HG02588 (cell line): ENCODE measurements at regions not wholly inside any gene's neighbourhood (a gene's known extent, or its start where the extent isn't known, plus 50 kb on each side); places are given as distances from the start of the nearest gene placed in this dataset.
A peak's percentile ranks its signal among the peaks of the same experiment; 100 is the strongest.

Experiments
- ATAC-seq: cut with Tn5 transposase; IDR thresholded peaks from one replicate; pipeline ENCODE4 v1.9.1; 2021; ENCODE audit warnings: mild to moderate bottlenecking, moderate library complexity; ENCODE audit not compliant: unreplicated experiment

DNA sequence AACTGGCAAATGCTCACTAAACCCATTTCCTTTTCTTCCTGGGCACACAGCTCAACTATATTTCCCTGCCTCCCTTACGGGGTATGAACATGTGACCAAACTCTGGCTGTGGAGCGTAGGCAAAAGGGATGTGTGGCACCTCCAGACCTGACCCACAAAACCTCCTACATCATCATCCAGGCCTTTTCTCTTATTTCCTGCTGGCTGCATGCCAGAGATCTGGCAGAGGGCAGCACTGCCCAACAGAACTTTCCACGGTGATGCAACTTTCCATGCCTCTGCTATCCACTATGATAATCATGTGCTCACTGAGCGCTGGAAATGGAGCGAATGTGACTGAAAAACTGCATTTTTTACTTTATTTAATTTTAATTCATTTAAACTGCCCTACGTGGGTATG is 99.6 kb upstream of the CACNA1E start:
- no peak for ATAC-seq

DNA sequence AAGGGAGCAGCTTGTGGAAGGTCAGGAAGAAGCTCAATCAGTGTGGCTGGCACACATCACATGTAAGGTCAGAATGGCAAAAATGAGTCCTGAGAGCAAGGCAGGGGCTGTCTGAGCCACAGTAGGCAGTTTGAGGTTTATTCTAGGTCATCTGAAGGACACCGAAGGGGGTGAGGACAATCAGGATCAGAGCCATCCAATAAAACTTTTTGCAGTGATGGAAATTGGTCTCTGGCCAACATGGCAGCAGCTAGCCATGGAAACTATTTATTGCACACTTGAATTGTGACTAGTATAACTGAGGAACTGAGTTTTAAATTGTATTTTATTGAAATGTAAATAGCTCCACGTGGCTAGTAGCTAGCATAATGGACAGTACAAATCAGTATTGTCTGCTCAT is 97.0 kb upstream of the CACNA1E start:
- ATAC-seq = no peak

DNA sequence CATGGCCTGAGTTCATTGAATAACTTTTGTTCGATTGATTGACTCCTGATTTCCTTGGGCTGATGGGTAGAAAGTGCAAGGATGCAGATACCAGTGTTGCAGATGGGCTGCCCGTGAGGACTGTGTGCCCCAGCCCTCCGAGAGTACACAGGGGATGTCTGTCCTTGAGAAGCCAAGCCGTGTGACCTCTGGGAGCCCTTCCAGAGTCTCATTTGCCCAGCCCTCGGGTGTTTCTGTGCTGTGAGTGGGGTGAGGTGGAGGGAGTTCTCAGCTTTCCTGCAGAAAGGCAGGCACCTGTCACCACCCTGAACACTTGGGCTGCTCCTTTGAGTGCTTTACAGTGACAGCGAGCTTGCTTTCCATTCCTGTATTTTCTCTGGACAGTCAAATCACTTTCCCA is 96.4 kb upstream of the CACNA1E start:
- no peak for ATAC-seq

DNA sequence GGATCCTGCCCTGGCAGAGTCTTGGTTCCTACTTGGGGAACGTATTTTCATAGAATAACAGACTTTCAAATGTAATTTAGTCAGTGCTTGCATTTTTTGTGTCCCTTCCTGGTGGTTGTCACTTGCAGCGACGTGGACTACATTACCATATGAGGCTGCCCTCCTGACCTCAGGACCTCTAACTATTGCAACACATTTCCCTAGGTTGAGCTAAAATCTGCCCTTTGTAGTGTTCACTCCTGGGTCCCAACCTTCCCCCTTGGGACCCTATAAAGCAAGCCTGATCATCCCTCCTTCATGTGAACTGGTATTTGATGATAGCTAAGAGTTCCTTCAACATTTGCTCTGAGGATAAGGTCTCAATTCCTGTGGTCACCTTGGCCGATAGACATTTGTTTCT is 95.6 kb upstream of the CACNA1E start:
- ATAC-seq = no peak

DNA sequence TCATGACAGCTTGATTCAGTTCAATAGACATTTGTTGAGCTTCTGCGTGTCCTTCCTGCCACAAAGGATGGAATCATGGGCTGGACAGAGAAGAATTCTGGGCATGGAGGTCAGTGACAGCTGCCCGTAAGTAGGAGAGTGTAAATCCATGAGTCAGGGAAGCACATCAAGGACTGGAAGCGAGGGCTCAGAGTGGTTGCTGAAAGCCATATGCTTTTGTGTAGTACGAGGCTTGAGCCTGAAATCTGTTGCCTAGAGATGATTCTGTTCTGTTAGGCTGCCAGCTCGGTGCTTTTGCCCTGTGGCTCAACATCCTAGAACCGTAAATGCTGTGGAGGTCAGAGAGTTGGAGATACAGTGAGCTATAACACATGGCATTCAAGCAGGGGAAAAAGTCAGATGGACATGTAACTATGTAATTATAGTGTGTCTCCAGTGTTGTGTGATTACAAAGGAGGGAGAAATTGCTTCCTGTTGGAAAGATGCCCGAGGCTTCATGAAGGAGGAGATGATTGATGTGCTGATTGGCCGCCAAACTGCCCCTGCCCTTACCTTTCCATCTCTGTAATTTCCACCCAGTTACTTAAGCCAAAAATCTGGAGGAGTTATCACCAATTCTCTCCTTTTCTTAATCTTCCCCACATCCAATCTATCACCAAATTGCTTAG is 92.8 kb upstream of the CACNA1E start:
- ATAC-seq = no peak

DNA sequence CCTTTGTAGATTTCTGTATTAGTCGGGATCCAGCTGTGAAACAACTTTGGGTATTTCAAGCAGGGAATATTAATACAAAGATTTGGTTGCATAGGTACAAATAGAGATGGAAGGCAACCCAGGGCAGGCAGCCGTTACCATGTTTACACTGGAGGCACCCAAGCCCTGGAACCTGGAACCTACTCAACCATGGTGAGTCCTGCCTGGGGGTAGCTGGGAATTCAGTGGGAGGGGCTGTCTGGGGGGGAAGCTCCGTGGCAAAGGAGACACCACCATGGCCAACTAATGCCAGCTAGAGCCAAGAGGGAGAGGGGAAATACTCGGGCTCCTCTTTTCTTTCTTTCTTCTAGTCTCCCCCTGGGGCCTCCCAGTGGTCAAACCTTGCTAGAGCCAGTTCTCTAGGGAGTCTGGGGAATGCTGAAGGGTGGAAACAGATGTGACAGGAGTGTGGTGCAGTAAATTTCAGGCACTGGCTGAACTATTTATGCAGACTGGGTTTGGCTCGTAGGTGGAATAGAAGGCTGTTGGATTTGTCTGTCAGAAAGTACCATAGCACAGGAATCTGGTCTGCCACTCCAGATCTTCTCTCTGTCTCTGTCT is 91.9 kb upstream of the CACNA1E start:
- no peak for ATAC-seq

DNA sequence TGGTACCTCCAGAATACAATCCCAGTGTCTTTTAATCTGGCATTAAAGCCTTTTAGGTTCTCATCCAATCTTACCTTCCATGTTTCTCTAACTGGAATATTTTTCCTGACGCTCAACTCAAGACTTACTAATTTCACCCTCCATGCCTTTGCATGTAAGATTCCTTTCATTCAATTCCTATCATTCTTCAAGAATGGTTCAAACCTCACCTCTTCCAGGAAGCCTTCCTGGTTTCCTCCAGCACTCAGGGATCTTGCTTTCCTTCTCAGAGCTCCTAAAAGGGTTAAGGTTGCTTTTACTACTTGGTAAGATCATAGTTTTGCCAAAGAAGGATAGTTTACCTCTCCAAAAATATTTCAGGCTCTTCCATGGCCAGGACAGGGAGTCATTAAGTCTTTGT is 91.2 kb upstream of the CACNA1E start:
- ATAC-seq = no peak

DNA sequence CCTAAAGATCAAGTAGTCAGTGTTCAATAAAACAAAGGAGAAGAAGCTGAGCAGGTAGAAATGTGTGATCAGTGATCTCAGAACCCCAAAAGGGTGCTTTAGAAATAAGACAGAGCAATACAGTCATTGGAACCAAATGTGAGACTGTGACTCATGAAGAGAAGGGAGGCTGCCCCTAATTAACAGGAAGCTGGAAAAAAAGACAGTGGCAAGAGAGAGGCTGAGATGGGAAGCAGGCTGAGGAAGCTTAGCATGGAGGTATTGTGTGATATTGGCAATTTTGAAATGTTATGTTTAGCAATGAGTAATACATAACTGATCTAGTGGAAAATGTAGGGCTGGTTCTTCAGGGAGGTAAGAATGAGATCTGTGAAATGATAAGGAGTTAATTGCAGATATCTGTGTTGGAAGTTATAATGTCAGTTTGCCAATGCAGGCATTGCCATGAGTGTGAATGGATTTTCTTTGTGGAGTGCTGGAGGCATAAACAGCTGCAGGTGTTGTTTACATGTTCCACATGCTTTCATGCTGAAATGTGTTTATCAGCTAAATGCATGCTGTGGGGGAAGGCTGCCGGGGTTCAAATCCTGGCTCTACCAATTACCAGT is 90.6 kb upstream of the CACNA1E start:
- ATAC-seq = no peak

DNA sequence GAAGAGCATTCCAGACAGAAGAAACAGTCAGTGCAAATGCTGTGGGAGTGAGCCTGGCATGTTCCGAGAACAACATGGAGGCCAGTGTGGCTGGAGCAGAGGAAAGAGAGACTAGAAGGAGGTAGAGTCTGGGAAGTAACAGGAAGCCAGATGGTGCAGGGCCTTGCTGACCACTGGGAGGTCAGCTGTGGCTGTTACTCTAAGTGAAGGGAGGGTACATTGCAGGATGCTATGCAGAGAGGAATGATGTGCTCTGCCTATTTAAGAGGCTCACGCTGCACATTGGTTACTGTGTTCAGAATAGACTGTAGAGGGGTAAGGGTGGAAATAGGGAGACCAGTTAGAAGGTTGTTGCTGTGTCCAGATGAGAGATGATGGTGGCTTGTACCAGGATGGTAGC is 88.6 kb upstream of the CACNA1E start:
- ATAC-seq = no peak

DNA sequence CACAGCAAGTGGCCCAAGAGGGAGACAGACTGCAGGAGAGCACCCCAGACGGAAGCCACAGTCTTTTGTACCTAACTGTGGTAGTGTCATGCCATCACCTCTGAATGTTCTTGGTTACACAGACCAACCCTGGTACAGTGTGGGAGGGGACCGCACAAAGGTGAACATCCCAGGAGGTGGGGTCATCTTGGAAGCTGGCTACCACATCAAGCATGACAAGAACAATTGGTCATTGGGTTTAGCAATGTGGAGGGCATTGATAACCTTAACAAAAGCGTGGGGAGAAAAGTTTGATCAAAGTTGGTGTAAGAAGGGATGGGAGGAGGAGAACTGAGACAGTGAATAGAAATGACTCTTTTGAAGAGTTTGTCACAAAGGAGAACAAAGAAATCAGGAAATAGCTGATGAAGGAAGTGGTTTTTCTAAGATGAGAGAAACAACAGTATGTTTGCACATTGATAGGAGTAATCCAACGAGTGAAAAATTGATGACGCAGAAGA is 87.1 kb upstream of the CACNA1E start:
- ATAC-seq = no peak

DNA sequence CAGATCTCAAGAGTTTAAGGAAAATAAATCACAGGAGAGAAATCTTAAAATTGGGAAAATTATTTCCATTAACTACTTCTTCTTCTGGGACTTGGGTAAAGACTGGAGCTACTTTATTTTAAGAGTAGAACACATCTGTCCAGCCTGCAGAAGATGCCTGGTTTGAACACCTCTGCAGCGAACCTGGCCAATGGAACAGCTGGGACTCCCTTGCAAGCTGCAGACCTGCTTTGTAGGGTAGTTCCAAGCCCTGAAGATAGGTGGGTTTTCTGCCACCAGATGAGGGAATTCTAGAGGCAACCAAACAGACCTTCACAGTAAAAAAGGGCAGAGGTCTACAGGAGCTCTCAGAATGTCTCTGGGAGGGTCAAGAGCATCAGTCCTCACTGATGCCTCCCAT is 86.5 kb upstream of the CACNA1E start:
- ATAC-seq = no peak

DNA sequence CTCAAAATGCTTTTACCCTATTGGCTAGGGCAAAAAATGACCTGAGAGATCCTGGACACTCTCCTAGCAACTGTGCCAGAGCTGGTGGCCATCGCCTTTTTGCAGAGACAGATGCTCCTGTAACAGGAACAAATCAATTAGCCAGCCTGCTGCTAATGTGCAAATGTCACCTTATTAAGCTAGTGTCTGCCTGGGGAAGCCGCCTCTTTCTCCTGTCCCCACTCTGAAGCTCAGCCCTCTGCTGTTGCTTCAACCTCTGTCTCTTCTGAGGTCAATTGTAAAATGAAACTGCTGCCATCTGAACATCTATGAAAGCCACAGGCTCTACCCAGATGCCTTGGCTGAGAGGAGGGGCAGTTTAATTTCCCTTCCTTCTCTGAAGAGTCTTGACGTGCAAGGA is 85.5 kb upstream of the CACNA1E start:
- peak; percentile 52 for ATAC-seq

DNA sequence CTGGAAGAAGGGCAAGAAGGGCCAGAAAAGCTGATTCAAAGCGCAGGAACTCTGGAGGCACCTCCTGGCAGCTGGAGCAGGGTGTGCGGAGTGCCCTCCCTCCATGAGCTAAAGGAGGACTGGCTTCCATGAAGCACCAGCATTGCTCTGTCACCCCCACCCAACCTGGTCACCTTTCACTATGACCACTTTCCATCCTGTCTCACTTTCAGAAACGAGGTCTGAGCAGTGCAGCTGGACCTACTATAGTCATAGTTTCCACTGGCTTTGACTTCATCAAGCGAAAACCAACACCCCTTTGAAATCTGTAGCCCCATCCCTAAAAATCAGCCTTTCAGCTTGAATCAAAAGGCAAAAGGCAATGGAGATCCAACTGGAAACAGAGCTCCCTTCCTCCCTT is 84.8 kb upstream of the CACNA1E start:
- peak; percentile 78 for ATAC-seq

DNA sequence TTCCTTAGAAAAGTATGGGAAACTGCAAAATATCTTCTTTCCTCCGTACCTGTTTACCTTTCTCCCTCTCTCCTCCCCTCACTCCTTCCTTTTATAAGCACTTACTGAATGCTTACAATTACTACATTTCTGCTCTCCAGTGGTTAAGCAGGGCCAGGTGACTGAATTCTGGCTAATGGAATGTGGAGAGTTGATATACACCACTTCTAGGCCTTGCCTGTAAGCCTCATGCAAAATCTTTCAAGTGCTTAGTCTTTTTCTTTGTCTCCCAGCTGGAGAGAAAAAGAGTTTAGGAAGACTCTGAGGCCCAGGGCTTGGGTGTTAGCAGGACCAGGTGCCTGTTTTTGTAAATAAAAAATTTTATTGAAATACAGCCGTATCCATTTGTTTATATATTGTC is 77.7 kb upstream of the CACNA1E start:
- no peak for ATAC-seq

DNA sequence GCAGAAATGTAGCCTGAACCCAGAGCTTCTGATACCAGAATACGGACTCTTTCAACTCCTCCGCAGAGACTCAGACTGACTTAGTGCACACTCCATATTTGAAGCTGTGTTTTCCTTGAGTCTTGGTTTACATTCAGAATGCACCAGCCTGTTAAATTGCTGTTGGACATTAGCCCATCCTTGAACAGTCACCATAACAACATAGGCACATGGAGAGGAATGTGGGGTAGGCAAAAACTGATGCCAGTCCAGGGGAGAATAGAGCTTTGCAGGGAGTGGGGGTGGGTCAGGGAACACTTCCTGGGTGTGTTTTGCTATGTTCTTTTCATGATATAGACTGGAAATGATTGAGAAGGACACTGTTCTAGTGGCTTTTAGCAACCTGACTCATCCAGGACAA is 76.3 kb upstream of the CACNA1E start:
- ATAC-seq = no peak

DNA sequence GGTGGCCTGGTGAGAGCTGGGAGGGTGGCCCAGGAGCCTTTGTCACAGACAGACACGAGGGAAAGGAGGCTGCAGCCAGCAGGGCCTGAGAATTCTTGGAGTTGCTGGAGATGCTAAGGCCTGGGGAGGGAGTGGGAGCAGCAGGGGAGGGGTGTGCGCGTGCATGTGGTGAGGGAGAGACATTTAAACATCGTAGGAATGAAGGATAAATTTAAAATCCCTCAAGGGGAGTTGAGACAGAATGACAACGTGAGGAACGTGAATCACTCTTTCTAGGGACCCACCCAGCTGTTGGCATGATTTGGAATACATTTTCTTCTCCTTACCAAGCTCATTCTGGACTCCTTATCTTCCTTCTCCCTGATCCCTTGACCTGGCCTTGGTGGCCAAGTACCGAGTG is 73.3 kb upstream of the CACNA1E start:
- no peak for ATAC-seq

DNA sequence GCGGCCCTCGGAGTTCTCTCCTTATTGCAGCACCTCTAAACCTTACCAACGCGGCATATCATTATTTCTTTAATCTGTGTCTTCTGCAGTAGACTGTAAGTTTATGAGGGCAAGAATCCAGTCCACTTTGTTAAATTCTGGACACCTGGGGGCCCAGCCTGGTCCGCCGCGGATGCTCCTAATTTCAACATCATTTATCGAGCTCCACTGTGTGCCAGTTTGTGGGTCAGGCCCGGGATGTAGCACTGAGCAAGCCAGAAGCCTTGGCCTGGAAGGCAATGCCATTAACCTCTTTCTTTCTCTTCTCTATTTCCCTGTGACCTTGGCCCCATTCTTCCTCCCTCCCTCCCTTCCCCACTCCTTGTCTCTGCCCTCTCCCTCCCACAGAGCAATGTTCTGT is 70.6 kb upstream of the CACNA1E start:
- no peak for ATAC-seq

DNA sequence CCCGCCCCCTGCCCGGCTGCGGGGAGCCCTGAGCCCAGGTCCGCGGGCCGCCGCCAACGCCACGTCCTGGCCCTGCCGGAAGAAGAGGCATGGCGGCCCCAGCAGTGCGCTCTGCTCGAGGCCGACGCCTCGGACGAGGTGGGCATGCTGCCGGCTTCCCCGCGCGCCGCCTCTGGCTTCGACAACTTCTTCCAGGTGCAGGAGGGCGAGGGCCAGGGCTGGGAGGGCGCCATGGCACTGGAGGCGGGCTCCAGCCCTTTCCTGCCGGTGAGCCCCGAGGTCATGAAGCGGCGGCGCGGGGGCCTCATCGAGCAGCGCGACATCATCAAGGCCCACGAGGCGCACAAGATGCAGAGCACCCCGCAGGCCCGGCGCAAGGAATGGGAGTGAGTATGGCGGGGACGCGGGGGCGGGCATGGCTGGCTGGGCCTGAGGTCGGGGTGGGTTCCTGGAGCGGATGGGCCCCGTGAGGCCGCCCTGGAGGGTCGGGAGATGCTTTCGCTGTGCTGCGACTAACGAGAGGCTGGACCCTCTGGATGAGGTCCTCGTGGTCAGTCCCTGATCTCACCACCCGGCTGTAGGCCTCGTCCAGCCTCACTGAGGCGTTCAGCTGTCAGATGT is 70.0 kb upstream of the CACNA1E start:
- ATAC-seq = no peak

DNA sequence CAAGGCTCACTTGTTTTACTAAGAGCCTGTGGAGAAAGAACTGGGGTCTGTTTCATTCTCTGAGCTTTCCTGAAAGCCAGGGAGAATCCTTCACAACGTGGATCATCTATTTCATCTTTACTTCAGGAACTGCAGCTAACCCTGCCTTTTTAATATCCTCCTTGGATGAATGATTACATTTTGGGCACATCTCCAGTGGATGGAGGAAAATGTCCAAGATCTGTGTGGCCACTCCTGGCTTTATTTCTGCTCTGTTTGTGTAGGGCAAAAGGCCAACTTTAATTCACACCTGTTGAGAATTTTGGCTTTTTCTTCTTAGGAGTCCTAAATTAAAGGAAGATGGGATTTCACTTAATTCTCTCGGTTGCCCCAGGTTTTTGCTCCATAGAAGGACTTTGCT is 69.5 kb upstream of the CACNA1E start:
- ATAC-seq = no peak

DNA sequence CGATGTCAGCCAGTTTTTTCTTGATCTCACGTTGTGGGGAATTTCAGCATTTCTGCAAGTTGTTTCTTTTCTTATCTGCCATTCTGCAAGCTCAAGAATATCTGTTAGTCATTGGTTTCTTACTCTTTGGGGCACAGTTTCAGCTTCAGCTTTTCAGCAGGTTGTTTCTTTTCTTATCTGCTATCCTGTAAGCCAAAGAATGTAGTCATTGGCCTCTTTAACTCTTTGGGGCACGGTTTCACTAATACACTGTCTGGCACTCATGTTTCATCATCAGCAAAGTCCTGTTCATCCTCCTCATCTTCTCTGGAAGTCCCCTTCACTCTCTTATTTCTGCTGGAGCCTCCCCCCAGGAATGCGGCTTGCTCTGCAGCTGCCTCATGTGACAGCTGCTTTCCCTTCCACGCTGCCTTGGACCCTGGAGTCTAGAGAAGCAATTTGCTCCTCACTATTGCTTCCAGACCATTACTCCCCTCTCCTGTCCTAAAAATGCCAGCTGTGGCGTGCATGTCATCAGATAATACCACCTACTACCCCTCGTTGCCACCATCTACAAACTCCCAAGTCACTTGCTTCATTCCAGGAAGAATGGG is 67.0 kb upstream of the CACNA1E start:
- no peak for ATAC-seq

DNA sequence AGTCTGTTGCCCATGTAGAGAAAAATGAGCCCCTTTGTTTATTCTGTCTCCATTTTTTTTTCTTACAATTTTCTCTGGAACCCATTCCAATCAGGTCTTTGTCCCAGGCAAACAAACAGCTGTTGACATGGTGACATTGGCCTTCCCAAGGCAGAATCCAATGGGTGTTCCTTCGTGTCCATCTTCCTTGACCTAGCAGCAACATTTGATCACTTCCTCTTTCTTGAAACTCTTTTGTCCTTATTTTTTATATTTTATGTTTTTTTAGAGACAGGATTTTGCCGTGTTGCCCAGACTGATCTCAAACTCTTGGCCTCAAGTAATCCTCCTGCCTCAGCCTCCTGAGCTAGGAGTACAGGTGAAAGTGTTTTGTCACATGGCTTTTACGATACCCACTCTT is 65.4 kb upstream of the CACNA1E start:
- no peak for ATAC-seq
